ENCODE measurements at regions not wholly inside any gene's neighbourhood (a gene's known extent, or its start where the extent isn't known, plus 50 kb on each side); places are given as distances from the start of the nearest gene placed in this dataset.
"Not testable (repeated sequence)": the region's sequence is repeated elsewhere in the genome, so short reads cannot be mapped to it uniquely, and the experiment has no call there.

DNA sequence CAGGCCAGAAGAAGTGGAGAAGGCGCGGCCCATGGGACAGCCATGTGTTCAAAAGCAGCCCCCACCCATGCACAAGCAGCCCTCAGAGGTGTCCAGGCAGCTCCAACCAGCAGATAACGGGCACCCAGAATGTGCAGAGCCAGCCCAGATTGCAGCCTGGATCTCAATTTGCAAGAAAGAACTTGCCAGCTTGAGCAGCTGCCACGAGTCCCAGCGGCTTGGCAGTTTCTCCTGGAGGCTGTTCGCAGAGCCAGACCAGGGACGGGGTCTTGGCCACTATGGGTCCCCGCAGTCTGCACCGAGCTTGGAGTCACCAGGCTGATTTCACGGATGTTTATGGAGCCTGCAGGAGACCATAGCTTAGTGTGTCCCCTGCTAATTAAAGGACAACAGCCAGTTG lies 61.4 kb upstream of the SULF2 start:
- TF ChIP-seq ZBTB7A (CRISPR knock-in tag; IDR thresholded peaks at IDR 0.05); REPIN1 (CRISPR knock-in tag; IDR thresholded peaks at IDR 0.05; ENCODE audit: borderline replicate concordance, low read depth); MAFK (conservative IDR thresholded peaks at IDR 0.05 in 1 of 2, IDR thresholded peaks at IDR 0.05 in 1 of 2; ENCODE audit: low read length in 2 of 2): not testable (repeated sequence)
